CD14-positive monocyte (primary cell): ENCODE measurements at regions not wholly inside any gene's neighbourhood (a gene's known extent, or its start where the extent isn't known, plus 50 kb on each side); places are given as distances from the start of the nearest gene placed in this dataset.

Experiments used
- DNase-seq, 3 donors: peaks; one replicate each; pipeline ENCODE4 v3.0.0-alpha.2; 2011 to 2022
- H2AFZ ChIP-seq: 2 replicates; pipeline ENCODE4 v1.6.0; 2012; ENCODE audit warnings: mild to moderate bottlenecking, low read depth, low read length, inconsistent platforms; ENCODE audit not compliant: insufficient read depth, poor library complexity, severe bottlenecking
- H3K27ac ChIP-seq, 2 donors: 1 replicate in 1 of 2; 2 replicates in 1 of 2; pipeline ENCODE4 v1.5.1; 2012 to 2013; ENCODE audit warnings: low read length in 2 of 2, control low read depth in 1 of 2, inconsistent platforms in 1 of 2, low read depth in 1 of 2, mild to moderate bottlenecking in 1 of 2
- H3K27me3 ChIP-seq, 2 donors: one replicate each; pipeline versions ENCODE4 v1.6.0 to v1.6.1; 2011 to 2013; ENCODE audit warnings: low read length in 2 of 2; ENCODE audit not compliant: control insufficient read depth in 2 of 2, insufficient read depth in 2 of 2
- H3K36me3 ChIP-seq, 2 donors: replicated peaks in 1 of 2; 1 replicate in 1 of 2; 2 replicates in 1 of 2; pipeline versions ENCODE4 v1.5.1 to v1.6.1; 2012 to 2013; ENCODE audit warnings: low read length in 2 of 2, control low read depth in 1 of 2, inconsistent platforms in 1 of 2, mild to moderate bottlenecking in 1 of 2; ENCODE audit not compliant: insufficient read depth in 2 of 2, control insufficient read depth in 1 of 2
- H3K4me1 ChIP-seq, 2 donors: 1 replicate in 1 of 2; 2 replicates in 1 of 2; pipeline versions ENCODE4 v1.5.1 to v1.6.1; 2012 to 2013; ENCODE audit warnings: low read length in 2 of 2, control low read depth in 1 of 2, inconsistent platforms in 1 of 2, mild to moderate bottlenecking in 1 of 2, moderate library complexity in 1 of 2; ENCODE audit not compliant: insufficient read depth in 2 of 2, control insufficient read depth in 1 of 2
- H3K4me2 ChIP-seq: replicated peaks from 2 replicates; pipeline ENCODE3; 2012; ENCODE audit warnings: low read length, moderate library complexity, mild to moderate bottlenecking; ENCODE audit not compliant: poor library complexity, severe bottlenecking; ENCODE audit errors: extremely low read depth
- H3K4me3 ChIP-seq, 3 experiments: fragments of 200-600 bp in 1 of 3; sonication (generic) in 1 of 3; replicated peaks in 1 of 3; 1 replicate in 2 of 3; 2 replicates in 1 of 3; pipeline ENCODE4 v1.5.1; 2011 to 2013; ENCODE audit warnings: low read length in 3 of 3, mild to moderate bottlenecking in 3 of 3, control low read depth in 2 of 3, low read depth in 2 of 3, inconsistent platforms in 1 of 3, moderate library complexity in 1 of 3
- H3K79me2 ChIP-seq: 2 replicates; pipeline ENCODE4 v1.6.0; 2012; ENCODE audit warnings: mild to moderate bottlenecking, control low read depth, inconsistent platforms, low read length, moderate library complexity; ENCODE audit not compliant: insufficient read depth
- H3K9ac ChIP-seq: 2 replicates; pipeline ENCODE4 v1.6.0; 2017; ENCODE audit warnings: low read length, mild to moderate bottlenecking; ENCODE audit not compliant: insufficient read depth, poor library complexity, severe bottlenecking
- H3K9me3 ChIP-seq, 2 donors: replicated peaks in 1 of 2; 1 replicate in 1 of 2; 2 replicates in 1 of 2; pipeline versions ENCODE4 v1.5.1 to v1.6.1; 2012 to 2013; ENCODE audit warnings: low read length in 2 of 2, control low read depth in 1 of 2; ENCODE audit not compliant: control insufficient read depth in 1 of 2, insufficient read depth in 1 of 2
- H4K20me1 ChIP-seq: 2 replicates; pipeline ENCODE4 v1.6.0; 2012; ENCODE audit warnings: mild to moderate bottlenecking, low read length, control low read depth, moderate library complexity; ENCODE audit not compliant: insufficient read depth
- H3K27ac Mint-ChIP-seq, 7 donors: one replicate each; pipeline ENCODE4 v1.8.0; 2020; ENCODE audit warnings: mild to moderate bottlenecking in 7 of 7, mixed read lengths in 7 of 7, moderate library complexity in 6 of 7, inconsistent platforms in 2 of 7
- H3K27me3 Mint-ChIP-seq, 3 donors: one replicate each; pipeline ENCODE4 v1.8.0; 2021 to 2022; ENCODE audit warnings: low read depth in 3 of 3, mild to moderate bottlenecking in 3 of 3, mixed read lengths in 3 of 3, moderate library complexity in 3 of 3, inconsistent platforms in 1 of 3
- H3K36me3 Mint-ChIP-seq, 2 donors: one replicate each; pipeline ENCODE4 v1.8.0; 2020; ENCODE audit warnings: mixed read lengths in 2 of 2, inconsistent platforms in 1 of 2, mild to moderate bottlenecking in 1 of 2
- H3K4me1 Mint-ChIP-seq: one replicate; pipeline ENCODE4 v1.8.0; 2020; ENCODE audit warnings: mild to moderate bottlenecking, mixed read lengths
- H3K4me3 Mint-ChIP-seq, 2 donors: one replicate each; pipeline ENCODE4 v1.8.0; 2020; ENCODE audit warnings: mild to moderate bottlenecking in 2 of 2, mixed read lengths in 2 of 2, moderate library complexity in 1 of 2
- H3K9me3 Mint-ChIP-seq, 7 donors: one replicate each; pipeline ENCODE4 v1.8.0; 2020 to 2022; ENCODE audit warnings: mixed read lengths in 7 of 7, mild to moderate bottlenecking in 6 of 7, moderate library complexity in 6 of 7, inconsistent platforms in 2 of 7
- WGBS: methylation state at CpG from one replicate; pipeline ENCODE4 v1.1.5; 2013; ENCODE audit warnings: missing lambda C conversion rate; ENCODE audit not compliant: insufficient coverage; 5-methylcytosine and 5-hydroxymethylcytosine counted together
- intact Hi-C, 2 donors: fragments of 100-400 bp; cut with micrococcal nuclease; formaldehyde crosslinking; loops; one replicate each; pipeline versions ENCODE4 v1.15.0 to v1.15.1; 2023
- TF ChIP-seq, protein P1 (sequence below): fragments of 200-600 bp; IDR thresholded peaks from one replicate; pipeline ENCODE4 v1.8.0; 2022; ENCODE audit warnings: antibody characterized with exemption, mild to moderate bottlenecking

- no peak overlapping the region for H3K27ac Mint-ChIP-seq
- Histone ChIP-seq H3K4me2 (no peak overlapping the region), H3K36me3 (no peaks in the 10 kb centered on the region), H3K4me3 (no peak overlapping the region), H3K27ac (no peak overlapping the region), H3K4me1 (no peaks in the 10 kb centered on the region), H3K9me3 (no peaks in the 10 kb centered on the region), H4K20me1 (no peaks in the 10 kb centered on the region), H3K9ac (no peak overlapping the region), H3K27me3 (no peaks in the 10 kb centered on the region), H3K79me2 (no peaks in the 10 kb centered on the region), H2AFZ (no peak overlapping the region)
- TF ChIP-seq, protein P1, sequence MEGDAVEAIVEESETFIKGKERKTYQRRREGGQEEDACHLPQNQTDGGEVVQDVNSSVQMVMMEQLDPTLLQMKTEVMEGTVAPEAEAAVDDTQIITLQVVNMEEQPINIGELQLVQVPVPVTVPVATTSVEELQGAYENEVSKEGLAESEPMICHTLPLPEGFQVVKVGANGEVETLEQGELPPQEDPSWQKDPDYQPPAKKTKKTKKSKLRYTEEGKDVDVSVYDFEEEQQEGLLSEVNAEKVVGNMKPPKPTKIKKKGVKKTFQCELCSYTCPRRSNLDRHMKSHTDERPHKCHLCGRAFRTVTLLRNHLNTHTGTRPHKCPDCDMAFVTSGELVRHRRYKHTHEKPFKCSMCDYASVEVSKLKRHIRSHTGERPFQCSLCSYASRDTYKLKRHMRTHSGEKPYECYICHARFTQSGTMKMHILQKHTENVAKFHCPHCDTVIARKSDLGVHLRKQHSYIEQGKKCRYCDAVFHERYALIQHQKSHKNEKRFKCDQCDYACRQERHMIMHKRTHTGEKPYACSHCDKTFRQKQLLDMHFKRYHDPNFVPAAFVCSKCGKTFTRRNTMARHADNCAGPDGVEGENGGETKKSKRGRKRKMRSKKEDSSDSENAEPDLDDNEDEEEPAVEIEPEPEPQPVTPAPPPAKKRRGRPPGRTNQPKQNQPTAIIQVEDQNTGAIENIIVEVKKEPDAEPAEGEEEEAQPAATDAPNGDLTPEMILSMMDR: no peak
- H3K9me3 Mint-ChIP-seq: peaks cover 0 to 3% (median 0%) of the 10 kb centered on the region in 7 donors
- H3K27me3 Mint-ChIP-seq: no peaks in the 10 kb centered on the region
- intact Hi-C loops: no loop called here
- WGBS: 67% methylated on average over 4 of the region's 5 CpGs
- no peaks in the 10 kb centered on the region for H3K4me1 Mint-ChIP-seq
- H3K4me3 Mint-ChIP-seq: no peak overlapping the region
- no peak for DNase-seq
- H3K36me3 Mint-ChIP-seq: no peaks in the 10 kb centered on the region
Observed at GRCh38 chr9:118782790-118783463, 586.3 kb downstream of the BRINP1 start.

- intact Hi-C loops: no loop called here
- Histone ChIP-seq H3K9ac (no peak overlapping the region), H4K20me1 (no peaks in the 10 kb centered on the region), H3K4me3 (no peak overlapping the region), H3K27ac (no peak overlapping the region), H3K4me1 (no peaks in the 10 kb centered on the region), H3K79me2 (no peaks in the 10 kb centered on the region), H3K27me3 (no peaks in the 10 kb centered on the region), H3K36me3 (no peaks in the 10 kb centered on the region), H3K4me2 (no peak overlapping the region), H2AFZ (no peak overlapping the region), H3K9me3 (no peaks in the 10 kb centered on the region)
- Mint-ChIP-seq H3K27ac (no peak overlapping the region), H3K4me1 (no peaks in the 10 kb centered on the region), H3K36me3 (no peaks in the 10 kb centered on the region), H3K4me3 (no peak overlapping the region), H3K27me3 (no peaks in the 10 kb centered on the region), H3K9me3 (peaks cover 0 to 3% (median 0%) of the 10 kb centered on the region in 7 donors)
- 77% methylated on average over 2 of the region's 3 CpGs for WGBS
- no peak for DNase-seq
- TF ChIP-seq, protein P1: no peak
Observed at GRCh38 chr9:118784033-118784432, 585.2 kb downstream of the BRINP1 start.
